Esophagus squamous epithelium (tissue), 5 donors: ENCODE measurements at regions not wholly inside any gene's neighbourhood (a gene's known extent, or its start where the extent isn't known, plus 50 kb on each side); places are given as distances from the start of the nearest gene placed in this dataset.
"Not testable (repeated sequence)": the region's sequence is repeated elsewhere in the genome, so short reads cannot be mapped to it uniquely, and the experiment has no call there.

Experiments used
- DNase-seq: peaks from one replicate; lab custom pipeline; 2025; lab: John Stamatoyannopoulos, UW
- H3K27ac ChIP-seq, 4 donors: fragments of 200-600 bp; sonication (generic); one replicate each; pipeline ENCODE4 v1.5.1; 2016 to 2019; ENCODE audit warnings: mild to moderate bottlenecking in 1 of 4
- H3K27me3 ChIP-seq, 4 donors: fragments of 200-600 bp; sonication (generic); 1 replicate in 3 of 4; 2 replicates in 1 of 4; pipeline versions ENCODE4 v1.5.1 to v1.6.0; 2017 to 2021; ENCODE audit warnings: antibody characterized with exemption in 1 of 4
- H3K36me3 ChIP-seq, 3 donors: fragments of 200-600 bp; sonication (generic); one replicate each; pipeline ENCODE4 v1.5.1; 2016 to 2019
- H3K4me1 ChIP-seq, 3 donors: fragments of 200-600 bp; sonication (generic); one replicate each; pipeline ENCODE4 v1.5.1; 2017 to 2019
- H3K4me3 ChIP-seq, 4 donors: fragments of 200-600 bp; sonication (generic); 1 replicate in 3 of 4; 2 replicates in 1 of 4; pipeline ENCODE4 v1.5.1; 2016 to 2019; ENCODE audit warnings: mild to moderate bottlenecking in 2 of 4, moderate library complexity in 1 of 4
- H3K9me3 ChIP-seq, 3 donors: fragments of 200-600 bp; sonication (generic); one replicate each; pipeline ENCODE4 v1.5.1; 2016 to 2019
- POLR2A ChIP-seq, 4 donors: fragments of 450-650 bp; IDR thresholded peaks; one replicate each; pipeline ENCODE4 v1.6.1; 2017; ENCODE audit warnings: antibody characterized with exemption in 4 of 4, mild to moderate bottlenecking in 4 of 4, moderate library complexity in 3 of 4
- whole genome bisulfite sequencing, 2 donors: methylation state at CpG; one replicate each; pipeline ENCODE4 v1.1.5; 2018; 5-methylcytosine and 5-hydroxymethylcytosine counted together
- intact Hi-C: fragments of 100-400 bp; cut with DNase I; formaldehyde crosslinking; loops from one replicate; pipeline ENCODE4 v1.15.0; 2022
- TF ChIP-seq, protein P1 (sequence below), 6 experiments: fragments of 450-650 bp in 4 of 6; fragments of 200-600 bp in 2 of 6; sonication (generic) in 2 of 6; IDR thresholded peaks; one replicate each; pipeline ENCODE4 v1.5.1; 2016 to 2019; ENCODE audit warnings: antibody characterized with exemption in 6 of 6, mild to moderate bottlenecking in 4 of 6, moderate library complexity in 4 of 6
- donor health status: DM: yes; HTN: yes; CAD: no.

DNA sequence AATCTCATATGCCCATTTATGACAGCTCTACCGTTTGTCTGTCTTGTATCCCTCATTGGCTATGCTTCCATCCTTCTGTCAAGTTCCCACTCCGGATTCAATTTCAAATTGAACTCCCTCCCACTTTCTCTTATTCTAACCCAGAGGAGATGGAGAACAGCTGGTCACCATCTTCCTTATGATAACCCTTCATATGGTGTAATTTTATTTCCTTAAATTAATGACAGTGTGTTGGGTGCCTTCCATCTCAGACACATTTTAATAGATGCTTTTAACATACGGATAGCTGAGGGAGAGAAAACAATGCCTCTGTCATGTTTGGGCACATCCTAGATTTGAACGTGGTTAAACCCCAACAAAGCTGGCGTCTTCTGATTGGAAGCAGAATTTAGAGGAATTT, 103.0 kb upstream of the PLXNA2 start:
- 38 to 47% methylated on average over 5 of the region's 5 CpGs for WGBS, 2 donors
- no peak for DNase-seq
- peaks cover 0 to 14% (median 0%) of the 10 kb centered on the region in 4 donors for H3K27me3 ChIP-seq
- H3K4me1 ChIP-seq = no peaks in the 10 kb centered on the region
- H3K36me3 ChIP-seq = no peaks in the 10 kb centered on the region
- no peak overlapping the region for H3K27ac ChIP-seq
- H3K9me3 ChIP-seq = no peaks in the 10 kb centered on the region
- intact Hi-C loops = no loop called here
- no peak for TF ChIP-seq POLR2A (IDR thresholded peaks at IDR 0.05)
- no peak overlapping the region for H3K4me3 ChIP-seq

DNA sequence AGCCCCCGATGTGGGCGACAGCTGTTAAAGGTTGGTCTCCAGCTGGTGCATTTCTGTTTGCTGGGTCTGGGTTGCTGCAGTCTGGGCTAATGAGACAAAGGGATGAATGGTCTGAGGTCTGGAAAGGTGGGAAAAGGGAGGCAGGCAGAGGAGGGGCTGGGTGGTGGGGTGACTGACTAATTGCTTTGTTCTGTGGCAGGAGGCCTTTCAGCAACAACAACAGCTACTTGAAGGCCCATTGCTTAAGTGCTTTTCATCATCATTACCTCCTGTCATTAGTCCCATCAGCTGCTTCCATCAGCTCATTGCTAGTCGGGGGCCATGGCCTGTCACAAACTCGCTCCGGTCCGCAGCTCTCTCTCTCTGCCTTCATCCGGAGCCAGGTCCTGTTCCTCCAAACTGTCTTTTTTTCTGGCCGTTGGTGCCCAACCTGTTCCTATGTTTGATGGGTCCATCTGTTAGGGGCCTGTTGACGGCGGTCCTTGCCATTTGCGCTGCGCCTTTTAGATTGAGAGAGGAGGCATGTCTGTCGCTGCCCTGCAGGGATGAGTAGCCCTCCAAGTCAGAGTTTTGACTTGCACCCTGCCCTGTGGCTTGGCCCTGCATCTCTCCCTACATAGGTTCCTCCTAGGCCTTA, 105.6 kb upstream of the PLXNA2 start:
- Histone ChIP-seq H3K9me3 (no peaks in the 10 kb centered on the region), H3K27me3 (peaks cover 0 to 4% (median 0%) of the 10 kb centered on the region in 4 donors), H3K4me3 (no peak overlapping the region), H3K27ac (no peak overlapping the region), H3K36me3 (no peaks in the 10 kb centered on the region), H3K4me1 (no peaks in the 10 kb centered on the region)
- intact Hi-C loops = no loop called here
- no peak for DNase-seq
- TF ChIP-seq, protein P1, sequence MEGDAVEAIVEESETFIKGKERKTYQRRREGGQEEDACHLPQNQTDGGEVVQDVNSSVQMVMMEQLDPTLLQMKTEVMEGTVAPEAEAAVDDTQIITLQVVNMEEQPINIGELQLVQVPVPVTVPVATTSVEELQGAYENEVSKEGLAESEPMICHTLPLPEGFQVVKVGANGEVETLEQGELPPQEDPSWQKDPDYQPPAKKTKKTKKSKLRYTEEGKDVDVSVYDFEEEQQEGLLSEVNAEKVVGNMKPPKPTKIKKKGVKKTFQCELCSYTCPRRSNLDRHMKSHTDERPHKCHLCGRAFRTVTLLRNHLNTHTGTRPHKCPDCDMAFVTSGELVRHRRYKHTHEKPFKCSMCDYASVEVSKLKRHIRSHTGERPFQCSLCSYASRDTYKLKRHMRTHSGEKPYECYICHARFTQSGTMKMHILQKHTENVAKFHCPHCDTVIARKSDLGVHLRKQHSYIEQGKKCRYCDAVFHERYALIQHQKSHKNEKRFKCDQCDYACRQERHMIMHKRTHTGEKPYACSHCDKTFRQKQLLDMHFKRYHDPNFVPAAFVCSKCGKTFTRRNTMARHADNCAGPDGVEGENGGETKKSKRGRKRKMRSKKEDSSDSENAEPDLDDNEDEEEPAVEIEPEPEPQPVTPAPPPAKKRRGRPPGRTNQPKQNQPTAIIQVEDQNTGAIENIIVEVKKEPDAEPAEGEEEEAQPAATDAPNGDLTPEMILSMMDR (IDR thresholded peaks at IDR 0.05) = no peak
- 88% methylated on average over 13 of the region's 13 CpGs for WGBS, 2 donors

DNA sequence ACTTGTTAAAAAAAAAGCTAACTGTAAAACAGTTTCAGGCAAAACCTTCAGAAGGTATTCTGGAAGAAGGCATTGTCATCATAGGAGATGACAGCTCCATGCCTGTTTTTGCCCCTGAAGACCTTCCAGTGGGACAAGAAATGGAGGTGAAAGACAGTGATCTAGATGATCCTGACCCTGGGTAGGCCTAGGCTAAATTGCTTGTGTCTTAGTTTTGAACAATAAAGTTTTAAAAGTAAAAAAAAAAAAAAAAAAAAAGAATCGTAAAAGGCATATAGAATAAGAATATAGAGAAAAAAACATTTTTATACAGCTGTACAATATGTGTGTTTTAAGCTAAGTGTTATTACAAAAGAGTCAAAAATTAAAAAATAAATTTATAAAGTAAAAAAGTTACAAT, 106.6 kb upstream of the PLXNA2 start:
- H3K27ac ChIP-seq = no peak overlapping the region
- no peaks in the 10 kb centered on the region for H3K4me1 ChIP-seq
- TF ChIP-seq POLR2A (IDR thresholded peaks at IDR 0.05) = no peak
- TF ChIP-seq, protein P1 (IDR thresholded peaks at IDR 0.05) = no peak
- WGBS, 2 donors = 84 to 95% methylated on average over 1 of the region's 1 CpG
- no peak for DNase-seq
- H3K4me3 ChIP-seq = no peak overlapping the region
- H3K36me3 ChIP-seq = no peaks in the 10 kb centered on the region
- H3K9me3 ChIP-seq = no peaks in the 10 kb centered on the region
- H3K27me3 ChIP-seq = no peaks in the 10 kb centered on the region
- intact Hi-C loops = no loop called here

DNA sequence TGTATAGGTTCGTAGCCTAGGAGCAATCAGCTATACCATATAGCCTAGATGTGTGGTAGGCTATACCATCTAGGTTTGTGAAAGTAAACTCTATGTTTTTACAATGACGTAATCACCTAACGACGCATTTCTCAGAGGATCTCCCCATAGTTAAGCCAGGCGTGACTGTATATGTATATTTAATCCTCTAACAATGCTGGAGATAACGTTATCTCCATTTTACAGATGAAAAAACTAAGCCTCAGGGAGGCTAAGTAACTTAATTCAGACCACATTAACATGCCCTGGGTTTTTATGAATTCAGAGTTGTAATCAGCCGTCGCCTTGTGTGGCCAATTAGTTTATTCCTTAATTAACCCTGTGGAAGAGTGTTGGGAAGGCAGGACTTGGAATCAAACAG, 107.7 kb upstream of the PLXNA2 start:
- H3K36me3 ChIP-seq = no peaks in the 10 kb centered on the region
- TF ChIP-seq, protein P1 (IDR thresholded peaks at IDR 0.05) = no peak
- TF ChIP-seq POLR2A (IDR thresholded peaks at IDR 0.05) = no peak
- H3K27me3 ChIP-seq = no peaks in the 10 kb centered on the region
- no peaks in the 10 kb centered on the region for H3K9me3 ChIP-seq
- H3K4me1 ChIP-seq = no peaks in the 10 kb centered on the region
- H3K27ac ChIP-seq = no peak overlapping the region
- intact Hi-C loops = no loop called here
- DNase-seq = no peak
- H3K4me3 ChIP-seq = no peak overlapping the region
- WGBS, 2 donors = 78 to 84% methylated on average over 8 of the region's 8 CpGs

DNA sequence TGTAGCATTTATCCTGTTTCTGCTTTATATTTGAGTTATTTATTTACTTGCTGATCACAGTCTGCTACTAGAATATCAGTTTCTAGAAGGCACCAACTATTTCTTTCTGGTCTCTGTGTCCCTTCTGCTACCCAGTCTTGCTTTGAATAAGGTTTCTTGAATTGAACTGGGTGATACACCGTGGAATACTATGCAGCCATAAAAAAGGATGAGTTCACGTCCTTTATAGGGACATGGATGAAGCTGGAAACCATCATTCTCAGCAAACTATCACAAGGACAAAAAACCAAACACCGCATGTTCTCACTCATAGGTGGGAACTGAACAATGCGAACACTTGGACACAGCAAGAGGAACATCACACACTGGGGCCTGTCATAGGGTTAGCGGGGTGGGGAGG, 109.6 kb upstream of the PLXNA2 start:
- H3K9me3 ChIP-seq, H3K4me1 ChIP-seq, intact Hi-C loops, H3K27me3 ChIP-seq, DNase-seq, H3K27ac ChIP-seq, H3K4me3 ChIP-seq, H3K36me3 ChIP-seq: not testable (repeated sequence)
- WGBS, 2 donors = 88 to 92% methylated on average over 5 of the region's 5 CpGs

DNA sequence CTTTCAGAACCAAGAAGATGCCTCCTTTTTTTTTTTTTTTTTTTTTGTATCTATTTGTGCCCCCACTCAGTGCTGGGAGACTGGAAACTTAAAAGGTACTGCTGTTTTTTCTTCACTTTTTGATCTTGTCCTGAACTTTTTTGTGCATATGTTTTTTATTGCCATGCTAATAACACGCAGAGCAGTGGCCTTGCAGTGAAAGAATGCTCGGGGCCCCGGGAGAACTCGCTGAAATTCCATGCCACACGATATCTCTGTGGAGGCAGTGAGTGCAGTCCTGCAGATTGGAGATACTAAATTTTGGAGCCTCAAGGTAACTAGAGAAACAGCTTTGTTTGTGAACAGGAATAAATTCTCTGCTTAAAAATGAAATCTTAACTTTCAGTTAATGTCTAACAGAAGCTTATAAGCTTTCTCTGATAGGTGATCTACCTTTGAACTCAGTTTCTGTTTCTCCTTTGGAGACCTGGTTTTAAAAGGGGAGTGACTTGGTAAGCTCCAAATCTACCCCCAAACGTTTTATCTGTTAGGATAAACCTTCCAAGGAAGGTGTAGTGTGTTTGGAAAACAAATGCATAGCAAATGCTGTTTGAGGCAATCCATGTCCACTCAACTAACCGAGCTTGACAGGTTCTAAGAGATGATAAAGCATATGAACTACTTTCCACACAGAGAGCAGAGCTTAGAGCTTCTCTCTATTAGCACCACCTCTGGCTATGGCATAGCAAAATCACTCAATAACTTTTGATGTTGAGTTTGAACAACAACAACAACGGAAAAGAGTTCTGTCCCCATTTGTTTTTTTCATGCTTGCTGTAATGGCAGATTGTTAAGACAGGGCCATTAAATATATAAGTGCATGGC, 113.7 kb upstream of the PLXNA2 start:
- DNase-seq = no peak
- Histone ChIP-seq H3K36me3 (no peaks in the 10 kb centered on the region), H3K4me1 (no peaks in the 10 kb centered on the region), H3K9me3 (no peaks in the 10 kb centered on the region), H3K27ac (no peak overlapping the region), H3K4me3 (no peak overlapping the region), H3K27me3 (peaks cover 0 to 15% (median 0%) of the 10 kb centered on the region in 4 donors)
- WGBS, 2 donors = 35 to 59% methylated on average over 6 to 8 of the region's 8 CpGs
- intact Hi-C loops = no loop called here
- no peak for TF ChIP-seq POLR2A (IDR thresholded peaks at IDR 0.05)
- TF ChIP-seq, protein P1 (IDR thresholded peaks at IDR 0.05) = no peak
